Ishikawa (cell line): ENCODE measurements at regions not wholly inside any gene's neighbourhood (a gene's known extent, or its start where the extent isn't known, plus 50 kb on each side); places are given as distances from the start of the nearest gene placed in this dataset.

Experiments used
- CEBPB ChIP-seq: IDR thresholded peaks from 2 replicates; pipeline ENCODE4 v1.6.1; 2012
- CREB1 ChIP-seq: IDR thresholded peaks from 2 replicates; pipeline ENCODE4 v1.6.1; 2012; ENCODE audit warnings: low read depth
- EGR1 ChIP-seq: IDR thresholded peaks from 2 replicates; pipeline ENCODE4 v1.6.1; 2012
- EP300 ChIP-seq: IDR thresholded peaks from 2 replicates; pipeline ENCODE4 v1.6.1; 2012; ENCODE audit warnings: borderline replicate concordance
- FOXM1 ChIP-seq: IDR thresholded peaks from 2 replicates; pipeline ENCODE4 v1.6.1; 2012; ENCODE audit warnings: low read depth, borderline replicate concordance
- NFIC ChIP-seq: IDR thresholded peaks from 2 replicates; pipeline ENCODE4 v1.6.1; 2012
- RAD21 ChIP-seq: IDR thresholded peaks from 2 replicates; pipeline ENCODE4 v1.6.1; 2012; ENCODE audit warnings: low read depth
- TAF1 ChIP-seq: IDR thresholded peaks from 2 replicates; pipeline ENCODE4 v1.6.1; 2012; ENCODE audit warnings: low read depth, mild to moderate bottlenecking
- TCF12 ChIP-seq: IDR thresholded peaks from 2 replicates; pipeline ENCODE4 v1.6.1; 2012; ENCODE audit warnings: low read depth
- TEAD4 ChIP-seq: IDR thresholded peaks from 2 replicates; pipeline ENCODE4 v1.6.1; 2012
- YY1 ChIP-seq: IDR thresholded peaks from 2 replicates; pipeline ENCODE4 v1.6.1; 2012; ENCODE audit warnings: low read depth
- ZBTB7A ChIP-seq: IDR thresholded peaks from 2 replicates; pipeline ENCODE4 v1.6.1; 2012; ENCODE audit warnings: low read depth
- TF ChIP-seq, protein P1 (sequence below): IDR thresholded peaks from 2 replicates; pipeline ENCODE4 v1.6.1; 2012
- TF ChIP-seq, protein P2 (sequence below): IDR thresholded peaks from 2 replicates; pipeline ENCODE4 v1.6.1; 2012
- TF ChIP-seq, protein P3 (sequence below): IDR thresholded peaks from 2 replicates; pipeline ENCODE4 v1.6.1; 2012; ENCODE audit warnings: low read depth, mild to moderate bottlenecking

DNA sequence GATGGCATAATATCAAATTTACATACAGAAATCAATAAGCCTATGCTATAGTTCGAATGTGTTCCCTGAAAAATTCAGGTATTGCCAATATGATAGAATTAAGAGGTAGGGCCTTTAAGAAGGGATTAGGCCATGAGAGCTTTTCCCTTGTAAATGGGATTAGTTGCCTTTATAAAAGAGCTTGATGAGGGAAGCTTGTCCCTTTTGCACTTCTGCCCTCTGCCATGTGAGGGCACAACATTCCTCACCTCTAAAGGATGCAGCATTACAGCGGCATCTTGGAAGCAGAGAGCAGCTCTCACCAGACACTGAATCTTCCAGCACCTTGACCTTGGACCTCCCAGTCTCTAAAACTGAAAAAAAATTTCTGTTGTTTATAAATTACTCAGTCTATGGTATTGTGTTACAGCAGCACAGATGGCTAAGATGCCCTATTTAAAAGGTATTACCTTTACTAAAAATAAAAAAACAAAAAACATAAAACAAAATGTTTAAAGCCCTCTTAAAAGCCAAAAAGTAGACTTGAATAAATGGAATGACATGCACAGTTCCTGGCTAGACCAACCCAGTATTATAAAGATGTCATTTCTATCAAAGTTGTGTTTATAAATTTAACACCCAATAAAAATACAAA lies 909.6 kb downstream of the REEP3 start:
- TF ChIP-seq NFIC: no peak
- peak; percentile 40 for TF ChIP-seq RAD21
- TF ChIP-seq FOXM1: no peak
- TF ChIP-seq, protein P1, sequence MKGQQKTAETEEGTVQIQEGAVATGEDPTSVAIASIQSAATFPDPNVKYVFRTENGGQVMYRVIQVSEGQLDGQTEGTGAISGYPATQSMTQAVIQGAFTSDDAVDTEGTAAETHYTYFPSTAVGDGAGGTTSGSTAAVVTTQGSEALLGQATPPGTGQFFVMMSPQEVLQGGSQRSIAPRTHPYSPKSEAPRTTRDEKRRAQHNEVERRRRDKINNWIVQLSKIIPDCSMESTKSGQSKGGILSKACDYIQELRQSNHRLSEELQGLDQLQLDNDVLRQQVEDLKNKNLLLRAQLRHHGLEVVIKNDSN: no peak

DNA sequence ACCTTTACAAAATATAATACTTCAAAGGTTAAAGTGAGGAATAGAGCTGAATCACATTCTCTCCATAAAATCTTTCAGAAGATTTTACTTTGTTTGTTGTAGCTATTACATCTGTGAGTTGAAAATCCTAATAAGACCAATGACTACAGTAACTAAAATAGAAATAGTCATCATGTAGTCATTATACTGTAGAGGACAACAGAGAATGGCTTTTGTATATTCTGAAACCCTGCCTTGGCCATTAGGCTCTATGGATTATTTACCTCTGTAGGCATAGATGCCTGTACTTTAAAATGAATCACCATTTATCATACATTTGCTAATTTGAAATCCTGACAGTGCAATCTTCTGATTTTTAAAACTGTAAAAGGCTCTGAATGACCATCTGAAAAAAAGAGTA lies 923.0 kb downstream of the REEP3 start:
- no peak for TF ChIP-seq TCF12
- no peak for TF ChIP-seq CEBPB
- no peak for TF ChIP-seq CREB1
- TF ChIP-seq FOXM1: no peak
- TF ChIP-seq, protein P2, sequence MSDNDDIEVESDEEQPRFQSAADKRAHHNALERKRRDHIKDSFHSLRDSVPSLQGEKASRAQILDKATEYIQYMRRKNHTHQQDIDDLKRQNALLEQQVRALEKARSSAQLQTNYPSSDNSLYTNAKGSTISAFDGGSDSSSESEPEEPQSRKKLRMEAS: no peak

DNA sequence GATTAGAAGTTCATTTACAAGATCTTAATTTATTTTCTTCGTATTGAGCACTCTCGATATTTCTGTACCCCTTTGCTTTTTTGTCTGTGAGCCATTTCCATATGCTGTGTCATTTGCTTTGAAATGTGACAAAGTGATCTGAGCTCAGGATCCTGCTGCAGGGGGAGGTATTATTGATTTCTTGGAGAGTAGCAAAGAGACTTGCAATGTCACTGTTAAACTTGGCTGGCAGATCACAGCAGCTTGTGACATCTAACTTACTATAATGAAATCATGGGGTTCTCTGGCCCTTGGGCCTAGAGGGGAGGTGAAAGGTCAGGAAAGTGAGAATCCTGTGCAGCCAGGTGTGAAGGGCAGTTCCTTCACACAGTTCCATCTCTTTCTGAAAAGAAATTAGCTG lies 923.4 kb downstream of the REEP3 start:
- TF ChIP-seq, protein P3, sequence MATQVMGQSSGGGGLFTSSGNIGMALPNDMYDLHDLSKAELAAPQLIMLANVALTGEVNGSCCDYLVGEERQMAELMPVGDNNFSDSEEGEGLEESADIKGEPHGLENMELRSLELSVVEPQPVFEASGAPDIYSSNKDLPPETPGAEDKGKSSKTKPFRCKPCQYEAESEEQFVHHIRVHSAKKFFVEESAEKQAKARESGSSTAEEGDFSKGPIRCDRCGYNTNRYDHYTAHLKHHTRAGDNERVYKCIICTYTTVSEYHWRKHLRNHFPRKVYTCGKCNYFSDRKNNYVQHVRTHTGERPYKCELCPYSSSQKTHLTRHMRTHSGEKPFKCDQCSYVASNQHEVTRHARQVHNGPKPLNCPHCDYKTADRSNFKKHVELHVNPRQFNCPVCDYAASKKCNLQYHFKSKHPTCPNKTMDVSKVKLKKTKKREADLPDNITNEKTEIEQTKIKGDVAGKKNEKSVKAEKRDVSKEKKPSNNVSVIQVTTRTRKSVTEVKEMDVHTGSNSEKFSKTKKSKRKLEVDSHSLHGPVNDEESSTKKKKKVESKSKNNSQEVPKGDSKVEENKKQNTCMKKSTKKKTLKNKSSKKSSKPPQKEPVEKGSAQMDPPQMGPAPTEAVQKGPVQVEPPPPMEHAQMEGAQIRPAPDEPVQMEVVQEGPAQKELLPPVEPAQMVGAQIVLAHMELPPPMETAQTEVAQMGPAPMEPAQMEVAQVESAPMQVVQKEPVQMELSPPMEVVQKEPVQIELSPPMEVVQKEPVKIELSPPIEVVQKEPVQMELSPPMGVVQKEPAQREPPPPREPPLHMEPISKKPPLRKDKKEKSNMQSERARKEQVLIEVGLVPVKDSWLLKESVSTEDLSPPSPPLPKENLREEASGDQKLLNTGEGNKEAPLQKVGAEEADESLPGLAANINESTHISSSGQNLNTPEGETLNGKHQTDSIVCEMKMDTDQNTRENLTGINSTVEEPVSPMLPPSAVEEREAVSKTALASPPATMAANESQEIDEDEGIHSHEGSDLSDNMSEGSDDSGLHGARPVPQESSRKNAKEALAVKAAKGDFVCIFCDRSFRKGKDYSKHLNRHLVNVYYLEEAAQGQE: no peak
- no peak for TF ChIP-seq CEBPB
- TF ChIP-seq, protein P2: no peak
- no peak for TF ChIP-seq NFIC

DNA sequence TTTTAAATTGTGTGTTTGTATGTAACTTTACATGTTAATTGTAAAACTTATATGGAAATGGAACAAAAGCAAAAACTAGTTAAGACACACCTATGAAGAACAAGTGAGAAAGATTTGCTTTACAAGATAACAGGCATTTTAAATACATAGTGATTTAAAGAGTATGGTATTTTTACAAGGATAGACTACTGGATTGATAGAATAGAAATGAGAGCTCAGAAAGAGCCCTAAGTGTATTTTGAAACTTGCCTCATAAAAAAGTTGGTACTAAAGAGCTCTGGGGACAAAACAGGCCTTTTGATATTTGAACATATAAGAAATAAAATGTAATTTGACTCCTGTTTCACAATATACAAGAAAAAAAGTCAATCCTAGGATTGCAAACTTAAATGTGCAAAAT lies 928.4 kb downstream of the REEP3 start:
- TF ChIP-seq, protein P3: no peak
- TF ChIP-seq, protein P2: no peak
- TF ChIP-seq RAD21 (no peak), EGR1 (no peak), YY1 (no peak), TAF1 (no peak), CREB1 (no peak), ZBTB7A (no peak), NFIC (no peak), EP300 (no peak), TCF12 (no peak), CEBPB (no peak), TEAD4 (no peak), FOXM1 (no peak)
- TF ChIP-seq, protein P1: no peak

DNA sequence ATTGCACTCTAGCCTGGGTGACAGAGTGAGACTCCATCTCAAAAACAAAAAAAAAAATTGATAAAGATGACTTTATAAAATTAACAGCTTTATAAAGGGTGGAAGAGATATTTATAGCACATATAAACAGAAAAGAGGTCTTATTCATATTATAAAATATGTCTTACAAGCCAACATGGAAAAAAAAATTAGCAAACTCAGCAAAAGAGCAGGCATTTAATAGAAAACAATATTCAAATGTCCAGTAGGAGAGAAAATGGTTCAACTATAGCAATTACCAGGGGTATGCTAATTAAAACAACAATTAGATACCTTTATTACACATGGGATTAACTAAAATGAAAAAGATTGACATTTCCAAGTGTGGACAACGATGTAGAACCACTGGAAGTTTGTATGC lies 929.1 kb downstream of the REEP3 start:
- TF ChIP-seq YY1 (no peak), CREB1 (no peak), TAF1 (no peak), TEAD4 (no peak), ZBTB7A (no peak), EGR1 (no peak), FOXM1 (no peak), CEBPB (no peak)
- TF ChIP-seq, protein P1: no peak
- TF ChIP-seq, protein P2: no peak

DNA sequence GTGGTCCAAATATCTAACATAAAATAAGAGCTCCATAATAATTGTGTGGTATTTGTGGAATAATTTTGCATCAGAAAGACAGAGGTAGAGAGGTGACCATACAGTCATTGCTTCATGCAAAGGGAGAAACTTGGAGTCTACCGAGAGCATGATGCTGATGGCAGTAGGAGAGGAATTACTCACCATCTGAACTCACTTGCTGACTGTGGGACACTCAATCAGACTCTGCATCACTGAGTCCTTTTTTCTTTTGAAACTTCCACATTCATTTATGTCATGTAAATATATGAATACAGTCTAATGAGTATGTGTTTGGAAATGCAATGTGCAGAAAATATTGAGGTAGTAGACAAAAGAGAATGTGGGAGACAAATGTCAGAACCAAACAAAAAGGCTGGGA lies 933.8 kb downstream of the REEP3 start:
- TF ChIP-seq RAD21 (no peak), CEBPB (no peak), ZBTB7A (no peak), TAF1 (no peak), TEAD4 (no peak), CREB1 (no peak), TCF12 (no peak), YY1 (no peak)
- TF ChIP-seq, protein P3: no peak
- TF ChIP-seq, protein P2: no peak
